HK-2 (cell line): ENCODE measurements at regions not wholly inside any gene's neighbourhood (a gene's known extent, or its start where the extent isn't known, plus 50 kb on each side); places are given as distances from the start of the nearest gene placed in this dataset.

ENCODE experiments used
- DNase-seq: peaks from one replicate; pipeline ENCODE4 v3.0.0-alpha.2; 2018; ENCODE audit not compliant: unreplicated experiment

DNA sequence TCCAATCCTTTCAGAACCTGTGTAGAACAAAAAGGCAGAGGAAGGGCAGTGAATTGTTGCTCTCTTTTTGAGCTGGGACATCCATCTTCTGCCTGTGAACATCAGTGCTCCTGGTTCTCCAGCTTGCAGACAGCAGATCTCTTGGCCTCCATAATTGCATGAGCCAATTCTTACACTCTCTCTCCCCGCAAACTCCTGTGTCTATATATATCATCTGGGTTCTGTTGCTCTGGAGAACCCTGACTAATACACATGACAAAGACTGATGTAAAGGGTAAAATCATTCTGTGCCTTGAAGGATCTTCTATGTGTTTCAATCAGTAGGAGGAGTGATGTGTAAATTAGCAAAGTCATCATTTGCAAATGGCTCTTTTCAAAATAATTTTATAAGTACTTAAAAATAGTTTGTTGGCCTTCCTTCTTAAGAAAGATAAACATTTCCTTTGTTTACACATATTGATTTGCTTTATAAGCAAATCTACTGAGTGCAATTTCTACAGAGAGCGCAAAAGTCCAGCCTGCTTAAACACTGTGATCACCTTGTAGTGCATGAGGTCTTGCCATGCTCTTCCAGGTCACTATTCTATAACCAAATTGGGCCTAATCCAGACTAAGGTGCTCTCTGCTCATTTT lies 154.9 kb upstream of the ANKRD28 start:
- DNase-seq: no peak

DNA sequence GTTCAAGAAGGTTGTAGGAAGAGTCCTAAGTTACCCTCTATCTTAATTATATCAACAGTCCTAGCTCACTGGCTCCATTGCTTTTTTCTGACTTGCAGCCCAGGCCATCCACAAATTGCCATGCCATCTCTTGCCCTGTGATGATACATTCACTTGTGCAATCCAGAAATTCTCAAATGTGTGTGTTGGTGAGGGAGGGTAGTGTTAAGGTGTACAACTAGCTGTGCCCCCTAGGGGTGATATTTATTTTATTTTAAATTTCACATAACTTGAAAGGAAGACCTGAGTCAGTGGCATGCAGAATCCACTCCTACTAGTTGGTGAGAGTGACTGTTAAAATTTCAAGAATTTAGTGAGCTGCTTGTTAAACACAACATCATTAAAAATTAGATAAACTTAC lies 156.1 kb upstream of the ANKRD28 start:
- DNase-seq: no peak

DNA sequence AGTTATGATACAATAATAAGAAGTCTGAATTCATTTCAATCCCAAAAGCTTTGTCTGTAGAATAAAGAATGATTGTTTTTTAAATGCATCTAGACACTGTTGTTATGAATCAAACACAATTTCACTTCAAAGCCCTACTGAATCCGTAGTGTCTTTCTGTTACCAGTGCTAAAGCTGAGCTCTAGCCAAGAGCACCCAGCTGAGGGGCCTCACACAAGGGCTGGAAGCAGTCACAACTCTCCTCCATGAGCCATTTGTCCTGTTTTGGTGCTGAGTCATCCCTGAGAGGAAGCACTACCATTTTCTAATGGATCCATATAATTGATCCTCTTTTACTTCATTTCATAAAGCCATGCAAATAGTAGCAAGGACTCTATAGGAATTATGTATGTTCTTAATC lies 158.2 kb upstream of the ANKRD28 start:
- no peak for DNase-seq

DNA sequence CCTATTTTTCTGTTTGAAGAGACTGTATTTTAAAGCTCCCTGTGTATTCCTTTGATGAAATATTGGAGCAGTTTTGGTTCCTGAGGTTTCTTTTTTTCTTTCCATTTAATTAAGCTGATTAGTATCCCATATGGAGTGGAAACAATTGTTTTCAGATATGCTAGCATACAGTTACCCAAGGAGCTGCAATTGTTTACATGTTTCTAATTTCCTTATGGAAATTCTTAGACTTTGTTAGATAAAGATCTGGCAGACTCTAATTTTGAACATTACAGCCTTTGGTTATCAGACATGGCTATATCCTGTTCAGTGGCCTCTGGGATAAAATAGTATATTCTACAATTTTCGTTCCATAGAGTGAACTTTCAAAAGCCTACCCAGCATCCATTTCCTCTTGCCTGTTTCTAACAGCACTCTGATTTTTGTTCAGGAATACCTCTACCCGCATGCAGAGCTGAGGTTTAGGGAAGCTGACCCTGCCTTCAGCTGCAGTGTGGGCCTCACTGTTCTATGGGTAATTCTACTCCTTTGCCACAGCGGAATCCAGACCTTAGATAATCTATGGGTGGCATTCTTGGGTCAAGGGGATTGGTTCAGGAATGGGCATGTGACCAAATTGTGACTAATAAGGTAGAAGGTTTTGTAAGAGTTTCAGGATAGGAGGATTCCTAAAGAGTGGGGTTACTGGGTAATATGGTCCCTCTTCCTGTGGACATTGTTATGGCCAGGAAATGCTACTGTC lies 161.1 kb upstream of the ANKRD28 start:
- no peak for DNase-seq

DNA sequence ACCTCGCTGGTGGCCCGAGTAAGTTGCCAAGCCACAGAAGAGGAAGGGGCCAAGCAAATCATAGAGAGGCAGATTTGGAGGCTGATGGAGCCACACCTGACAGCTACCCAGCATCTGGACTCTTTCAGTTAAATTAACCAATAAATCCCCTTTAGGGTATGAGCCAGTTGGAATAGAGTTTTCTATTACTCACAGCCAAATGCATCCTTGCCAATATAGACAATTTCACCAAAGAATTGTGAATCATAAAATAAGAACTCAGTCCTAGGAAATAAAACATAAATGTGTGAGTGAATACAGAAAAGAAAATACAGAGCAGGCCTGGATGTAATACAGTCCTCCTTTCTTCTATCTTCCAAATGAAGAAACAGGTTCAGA lies 161.6 kb upstream of the ANKRD28 start:
- no peak for DNase-seq

DNA sequence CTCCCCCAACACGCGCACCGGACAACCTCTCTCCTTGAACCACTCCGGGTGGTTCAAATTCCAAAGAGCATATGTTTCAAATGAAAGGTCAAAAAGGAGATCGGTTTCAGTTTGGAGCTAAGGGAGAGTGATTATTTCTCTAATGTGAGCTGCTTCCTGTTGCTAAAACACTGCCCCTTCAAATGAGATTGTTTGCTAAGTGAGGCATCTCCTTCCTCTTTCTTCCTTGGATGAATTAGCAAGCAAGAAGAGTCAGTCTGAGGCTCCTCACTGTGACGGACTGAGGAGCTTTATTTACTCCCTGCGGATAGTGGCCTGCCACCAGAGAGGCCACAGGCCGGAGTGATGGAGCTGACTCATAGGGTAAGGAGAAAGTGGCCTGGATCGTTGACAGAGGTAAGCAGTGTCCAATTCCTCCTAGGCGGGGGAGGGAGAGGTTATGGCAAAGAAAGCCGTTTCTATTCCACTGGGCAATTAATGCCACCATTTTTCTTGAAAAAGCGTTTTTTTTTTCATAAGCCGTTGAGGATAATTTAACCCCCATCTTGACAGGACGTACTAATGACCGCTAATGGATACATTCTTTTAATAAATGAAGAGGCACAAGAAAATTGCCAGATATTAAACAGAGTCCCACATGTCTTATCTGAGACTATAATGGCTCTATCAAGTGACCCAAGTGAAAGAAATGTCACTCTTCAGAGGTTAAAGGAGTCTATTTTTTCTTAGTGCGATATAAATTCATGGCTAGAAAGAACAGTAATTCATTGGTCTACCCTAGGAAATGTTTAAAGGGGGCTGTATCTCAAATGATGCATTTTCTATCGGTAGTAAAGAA lies 167.0 kb upstream of the ANKRD28 start:
- no peak for DNase-seq

DNA sequence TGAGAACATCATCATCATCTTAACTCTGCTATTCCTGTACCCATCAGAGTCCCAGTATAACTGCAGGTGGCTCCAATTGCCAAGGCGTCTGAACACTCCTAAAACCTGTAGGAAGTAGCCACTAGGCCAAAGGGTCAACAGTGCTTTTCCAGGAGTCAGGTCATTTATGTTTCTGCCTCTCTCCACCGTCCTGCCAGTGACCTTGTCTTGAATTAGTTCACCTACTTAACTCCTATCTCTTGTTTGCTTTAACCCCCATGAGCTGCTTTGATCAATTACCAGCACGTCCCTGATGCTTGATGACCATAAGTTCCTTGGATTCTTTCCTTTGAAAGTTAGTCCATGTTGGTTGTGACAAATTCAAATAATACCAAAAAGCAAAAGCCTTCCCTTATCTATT lies 169.8 kb upstream of the ANKRD28 start:
- no peak for DNase-seq

DNA sequence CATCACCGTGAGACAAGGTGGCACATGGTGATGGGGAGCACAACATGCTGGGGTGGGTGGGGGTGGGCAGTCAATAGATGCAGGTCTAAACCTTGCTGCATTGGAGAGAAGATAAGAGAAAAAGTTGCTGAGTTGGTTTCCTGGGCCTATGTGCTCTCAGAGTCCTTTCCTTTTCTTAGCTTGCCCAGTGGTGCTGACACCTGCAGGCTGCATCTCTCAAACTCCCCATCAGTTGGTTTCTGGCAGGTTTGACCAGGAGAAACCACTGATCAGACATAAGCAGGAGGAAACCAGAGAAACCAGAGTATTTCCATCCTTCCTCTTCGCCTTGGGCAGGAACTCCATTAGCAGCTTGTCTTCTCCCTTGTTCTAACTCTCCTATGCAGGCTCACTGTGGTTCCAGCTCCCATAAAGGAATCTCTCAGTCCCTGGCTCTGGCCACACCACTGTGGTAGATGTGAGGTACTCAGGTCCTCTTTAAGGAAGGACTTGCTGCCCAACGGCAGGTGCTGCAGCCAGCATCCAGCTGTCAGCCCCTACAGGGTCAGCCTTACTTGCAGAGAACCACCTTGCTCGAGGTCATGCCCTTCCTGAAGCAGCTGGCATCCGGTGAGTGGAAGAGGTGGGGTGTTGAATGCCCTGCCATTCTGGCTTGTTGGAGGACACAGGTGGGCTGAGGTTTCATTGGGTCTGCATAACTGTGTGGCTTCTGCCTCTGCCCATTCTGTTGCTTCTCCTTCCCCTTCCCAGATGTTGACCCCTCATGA lies 172.3 kb upstream of the ANKRD28 start:
- no peak for DNase-seq

DNA sequence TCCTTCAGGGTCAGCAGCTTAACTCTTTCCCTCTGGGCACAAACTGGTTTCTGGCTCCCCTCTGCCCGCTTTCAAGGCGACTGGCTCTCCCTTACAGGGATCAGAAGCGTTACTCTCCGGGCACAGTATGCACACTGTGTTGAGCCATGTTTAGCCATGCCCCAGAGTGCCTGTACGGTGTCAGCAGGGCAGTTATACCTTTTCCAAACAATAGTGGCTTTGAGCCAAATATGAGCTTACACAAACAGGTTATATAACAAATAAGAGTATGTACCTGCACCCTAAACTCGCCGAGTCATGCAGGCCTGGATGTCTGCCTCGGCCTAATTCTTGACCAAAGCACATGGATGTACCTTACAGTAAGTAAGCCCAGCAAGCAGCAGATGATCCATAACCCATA lies 175.6 kb upstream of the ANKRD28 start:
- no peak for DNase-seq

DNA sequence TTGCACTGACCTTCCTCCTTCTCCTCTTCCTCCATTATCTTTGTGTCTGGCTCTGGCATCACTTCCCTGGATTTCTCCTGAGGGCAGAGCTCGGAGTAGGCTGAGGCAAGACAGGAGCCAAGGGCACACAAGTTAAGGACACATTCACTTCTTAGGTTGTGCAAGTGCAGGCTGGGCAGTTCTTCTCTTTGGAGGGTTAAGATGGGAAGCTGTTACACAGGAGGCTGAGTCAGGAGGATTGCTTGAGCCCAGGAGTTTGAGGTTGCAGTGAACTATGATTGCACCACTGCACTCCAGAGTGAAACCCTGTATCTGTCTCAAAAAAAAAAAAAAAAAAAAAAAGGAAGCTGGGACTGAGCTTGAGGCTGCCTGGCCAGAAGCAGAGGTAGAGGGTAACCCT lies 176.2 kb upstream of the ANKRD28 start:
- no peak for DNase-seq

DNA sequence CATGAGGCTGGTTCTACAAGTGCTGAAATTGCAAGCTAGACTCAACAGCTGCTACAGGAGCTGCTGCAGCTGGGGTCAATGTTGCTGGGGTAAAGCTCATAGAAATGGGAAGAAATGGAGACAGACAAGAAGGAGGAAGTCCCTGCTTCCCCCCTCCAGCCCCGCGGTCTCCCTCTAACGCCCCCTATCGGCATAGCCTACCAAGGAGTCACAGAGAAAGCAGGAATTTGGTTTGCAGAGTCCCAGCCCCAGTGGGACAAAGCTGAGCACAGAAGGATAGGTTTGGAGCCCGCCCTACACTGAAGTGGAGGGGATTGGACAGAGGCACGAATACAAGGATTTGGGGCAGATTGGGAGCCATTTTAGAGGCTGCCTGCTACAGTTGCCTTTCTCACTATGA lies 176.9 kb upstream of the ANKRD28 start:
- no peak for DNase-seq

DNA sequence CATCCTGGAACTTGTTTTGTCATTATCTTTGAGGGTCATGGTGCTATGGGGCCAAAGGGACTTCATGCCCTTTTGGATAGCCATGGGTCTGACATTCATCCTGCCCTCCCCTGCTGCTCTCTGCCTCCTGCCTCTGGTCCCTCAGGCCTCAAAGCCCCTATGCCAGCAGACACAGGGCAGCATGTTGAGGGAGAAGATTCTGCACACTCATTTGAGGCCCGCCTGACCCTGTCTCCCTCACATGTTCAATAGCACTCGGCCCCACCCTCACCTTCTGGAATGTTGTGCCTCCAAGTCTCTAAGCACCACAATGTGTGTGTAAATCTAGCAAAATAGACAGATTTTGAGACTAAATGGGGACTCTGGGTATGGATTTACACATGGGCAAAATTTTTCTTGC lies 178.7 kb upstream of the ANKRD28 start:
- DNase-seq: no peak

DNA sequence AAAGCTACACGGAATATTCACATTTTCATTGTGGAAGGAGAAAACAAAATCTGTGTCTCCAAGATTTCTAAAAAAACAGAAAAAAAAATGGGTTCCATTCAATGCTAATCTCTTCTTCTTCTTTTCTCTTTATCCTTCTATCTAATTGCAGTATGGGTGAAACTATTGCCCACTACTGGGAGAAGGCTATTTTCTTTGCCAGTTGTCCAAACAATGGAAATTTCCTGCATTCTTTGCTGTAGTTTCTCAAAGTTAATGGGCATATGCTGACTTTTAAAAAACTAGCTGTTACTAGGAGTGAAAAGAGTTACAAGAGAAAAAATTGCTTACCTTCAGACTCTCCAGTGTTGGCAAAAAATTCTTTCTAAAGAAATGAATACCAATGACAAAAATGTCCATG lies 179.3 kb upstream of the ANKRD28 start:
- no peak for DNase-seq

DNA sequence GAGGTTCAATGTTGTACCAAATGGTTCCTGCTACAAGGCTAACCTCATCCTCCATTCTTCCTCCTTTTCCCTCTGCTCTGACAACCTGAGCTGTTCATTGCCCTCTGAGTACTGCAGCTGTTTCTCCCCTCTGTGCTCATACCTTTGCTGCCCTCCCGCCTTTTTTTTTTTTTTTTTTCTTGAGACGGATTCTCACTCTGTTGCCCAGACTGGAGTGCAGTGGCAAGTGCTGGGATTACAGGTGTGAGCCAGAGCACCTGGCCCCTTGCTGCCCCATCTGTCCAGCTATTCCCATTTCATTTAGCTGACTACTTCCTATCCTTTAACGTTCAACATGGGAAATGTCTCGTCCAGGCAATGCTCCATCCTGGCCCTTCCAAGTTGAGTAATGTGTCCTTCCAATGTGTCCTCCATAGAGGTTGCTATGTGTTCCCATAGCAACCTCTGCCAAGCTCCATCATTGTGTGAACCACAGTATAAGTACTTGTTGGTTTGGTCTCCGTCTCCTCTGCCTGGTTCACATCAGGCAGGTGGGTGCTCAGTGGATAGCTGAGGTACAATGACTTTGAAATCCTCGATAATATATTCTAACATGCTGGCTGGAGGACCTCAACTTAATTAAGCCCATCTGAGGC lies 179.9 kb upstream of the ANKRD28 start:
- no peak for DNase-seq

DNA sequence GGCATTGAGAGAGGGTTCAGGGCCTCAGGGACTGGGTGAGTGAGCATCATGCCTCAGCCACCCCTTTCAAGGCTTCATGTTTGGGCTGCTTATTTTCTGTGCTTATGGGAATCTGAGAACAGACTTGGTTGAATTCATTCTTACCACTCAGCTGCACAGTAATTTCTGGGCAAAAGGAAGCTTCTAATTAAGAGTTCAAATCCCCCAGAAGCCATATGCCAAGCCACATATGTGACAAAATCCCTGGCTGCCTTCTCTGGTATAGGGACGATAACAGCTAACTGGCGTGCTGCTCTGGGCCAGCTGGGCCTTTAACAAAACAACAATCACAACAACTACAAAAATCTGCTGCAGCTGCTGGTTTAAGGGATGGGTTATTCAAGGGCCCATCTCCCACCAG lies 181.0 kb upstream of the ANKRD28 start:
- no peak for DNase-seq

DNA sequence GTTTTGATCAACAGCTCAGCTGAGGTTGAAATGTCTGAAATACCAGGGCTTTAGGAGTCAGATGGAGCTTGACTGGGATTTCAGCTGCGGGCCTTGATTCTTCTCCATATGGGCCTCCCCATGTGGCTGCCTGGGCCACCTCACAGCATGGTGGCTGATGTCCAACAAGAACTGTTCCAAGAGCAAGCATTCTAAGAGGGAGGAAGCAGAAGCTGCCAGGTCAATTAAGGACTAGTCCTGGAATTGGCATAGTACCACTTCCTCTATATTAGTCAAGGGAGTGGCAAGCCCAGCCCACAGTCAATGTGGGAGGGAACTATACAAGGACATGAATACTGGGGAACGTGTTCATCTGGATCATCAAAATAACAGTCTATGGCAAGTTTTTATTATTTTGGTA lies 181.7 kb upstream of the ANKRD28 start:
- no peak for DNase-seq

DNA sequence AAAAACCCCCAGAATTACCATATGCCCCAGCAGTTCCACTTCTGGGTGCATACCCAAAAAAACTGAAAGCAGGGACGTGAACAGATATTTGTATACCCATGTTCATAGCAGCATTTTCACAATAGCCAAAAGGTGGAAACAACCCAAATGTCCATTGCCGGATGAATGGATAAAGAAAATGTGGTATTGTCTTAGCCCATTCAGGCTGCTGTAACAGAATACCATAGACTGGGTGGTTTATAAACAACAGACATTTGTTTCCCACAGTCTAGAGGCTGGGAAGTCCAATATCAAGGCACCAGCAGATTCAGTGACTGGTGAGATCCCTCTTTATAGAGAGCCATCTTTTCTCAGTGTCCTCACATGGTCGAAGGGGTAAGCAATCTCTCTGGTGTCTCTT lies 182.1 kb upstream of the ANKRD28 start:
- DNase-seq: no peak

DNA sequence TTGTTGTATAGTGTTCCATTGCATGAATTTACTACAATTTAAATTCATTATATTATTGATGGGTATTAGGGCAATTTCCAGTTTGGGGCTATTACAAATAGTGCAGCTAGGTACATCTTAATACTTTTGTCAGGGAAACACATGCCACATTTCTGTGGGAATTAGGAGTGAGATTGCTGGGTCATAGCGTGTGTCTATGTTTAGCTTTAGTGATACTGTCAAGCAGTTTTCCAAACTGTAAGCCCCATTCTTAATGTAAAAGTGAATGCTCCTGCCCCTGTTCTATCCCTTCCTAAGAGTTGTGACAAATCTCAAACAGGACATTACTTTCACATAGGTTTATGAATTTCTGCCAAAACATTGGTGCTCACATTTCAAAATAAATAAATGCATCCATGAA lies 184.5 kb upstream of the ANKRD28 start:
- no peak for DNase-seq

DNA sequence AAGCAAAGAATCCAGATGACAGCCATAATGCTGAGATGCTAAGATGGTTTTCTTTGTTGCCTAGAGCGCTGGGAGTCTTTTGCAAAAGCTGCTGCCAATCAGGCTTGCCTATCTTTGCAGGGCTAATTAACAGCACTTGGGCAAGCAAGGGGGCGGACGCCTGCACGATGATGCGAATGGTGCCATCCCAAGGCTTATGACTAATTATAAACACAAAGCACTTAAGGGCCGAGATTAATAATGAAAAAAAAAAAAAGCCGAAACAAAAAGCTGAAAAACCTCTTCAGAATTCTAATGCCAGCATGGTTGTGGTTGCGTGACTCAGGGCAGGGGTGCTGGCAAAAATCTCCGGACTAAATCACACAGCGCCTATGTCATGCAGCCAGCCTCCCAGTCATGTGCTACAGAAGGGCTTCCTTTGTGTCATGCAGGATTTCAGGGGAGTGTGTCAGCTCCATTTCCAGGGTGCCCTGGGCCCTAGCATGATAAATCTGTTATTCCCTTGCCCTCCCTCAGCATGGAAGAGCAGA lies 185.0 kb upstream of the ANKRD28 start:
- peak; percentile 71 for DNase-seq

DNA sequence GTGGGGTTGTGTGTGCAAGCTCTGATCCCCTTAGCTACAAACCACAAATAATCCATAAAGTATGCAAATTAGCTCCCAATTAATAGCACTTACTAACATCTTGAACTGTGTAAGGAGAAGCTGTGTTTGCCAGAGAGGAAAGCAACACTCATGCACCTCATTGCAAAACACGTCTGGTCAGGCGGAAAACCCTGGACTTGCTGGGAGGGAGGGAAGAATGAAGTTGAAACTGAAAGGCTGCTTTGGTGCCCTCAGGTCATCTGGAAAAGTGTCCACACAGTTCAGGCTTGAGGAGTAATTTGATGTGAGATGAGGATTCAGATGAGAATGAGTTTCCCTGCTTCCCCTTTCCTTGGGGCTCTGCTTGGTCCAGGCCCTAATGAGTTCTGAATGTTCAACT lies 185.5 kb upstream of the ANKRD28 start:
- DNase-seq: no peak

DNA sequence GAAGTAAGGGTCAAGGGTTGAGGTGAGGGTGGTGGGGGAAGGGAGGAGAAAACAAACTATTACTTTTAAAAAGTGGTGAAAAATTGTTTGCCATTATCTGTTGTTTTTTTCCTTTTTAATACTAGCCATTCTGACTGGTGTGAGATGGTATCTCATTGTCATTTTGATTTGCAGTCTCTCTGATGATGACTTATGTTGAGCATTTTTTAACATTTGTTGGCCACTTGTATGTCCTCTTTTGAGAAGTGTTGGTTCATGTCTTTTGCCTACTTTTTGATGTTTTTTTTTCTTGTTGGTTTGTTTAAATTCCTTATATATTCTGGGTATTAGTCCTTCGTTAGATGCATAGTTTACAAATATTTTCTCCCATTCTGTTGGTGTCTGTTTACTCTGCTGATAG lies 185.9 kb upstream of the ANKRD28 start:
- no peak for DNase-seq

DNA sequence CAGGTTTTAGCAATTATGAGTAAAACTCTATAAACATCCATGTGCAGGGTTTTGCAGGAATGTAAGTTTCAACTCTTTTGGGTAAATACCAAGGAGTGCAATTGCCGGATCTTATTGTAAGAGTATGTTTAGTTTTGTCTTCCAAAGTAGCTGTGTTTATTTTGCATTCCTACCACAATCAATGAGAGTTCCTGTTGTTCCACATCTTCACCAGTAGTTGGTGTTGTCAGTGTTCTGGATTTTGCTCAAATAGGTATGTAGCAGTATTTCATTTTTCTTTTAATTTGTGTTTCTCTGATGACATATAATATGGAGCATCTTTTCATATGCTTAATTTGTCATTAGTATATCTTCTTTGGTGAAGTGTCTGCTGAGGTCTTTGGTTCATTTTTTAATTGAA lies 185.1 kb upstream of the GALNT15 start:
- no peak for DNase-seq
